GM12878 (cell line): ENCODE measurements at regions not wholly inside any gene's neighbourhood (a gene's known extent, or its start where the extent isn't known, plus 50 kb on each side); places are given as distances from the start of the nearest gene placed in this dataset.

ENCODE experiments used
- ATAC-seq: fragments of 200-7000 bp; cut with Tn5 transposase; 3 replicates; pipeline ENCODE4 v1.9.1; 2020; ENCODE audit warnings: mild to moderate bottlenecking, moderate library complexity
- BruUV-seq: library from RNA; stranded (reverse); fragments of 400-500 nt; replicated peaks from 2 replicates; lab custom pipeline; 2021; lab: Mats Ljungman, UMichigan
- CTCF ChIA-PET: fragments of 300-600 bp; sonication (Branson Sonifier 250); formaldehyde crosslinking; extraction: SDS; loops from one replicate; lab custom pipeline; 2021; ENCODE audit warnings: inconsistent platforms; lab: Yijun Ruan, JAX
- POLR2A ChIA-PET: fragments of 350-600 bp; formaldehyde crosslinking; extraction: SDS; loops from one replicate; lab custom pipeline; 2021; ENCODE audit warnings: inconsistent platforms; lab: Charles Lee
- RAD21 ChIA-PET: fragments of 300-600 bp; sonication (Branson Sonifier 250); formaldehyde crosslinking; loops from one replicate; lab custom pipeline; 2023; ENCODE audit warnings: antibody characterized with exemption; ENCODE audit not compliant: unreplicated experiment; lab: Charles Lee
- SMC1A ChIA-PET: fragments of 300-600 bp; sonication (Branson Sonifier 250); formaldehyde crosslinking; loops from one replicate; lab custom pipeline; 2023; ENCODE audit not compliant: unreplicated experiment, uncharacterized antibody; lab: Charles Lee
- DNase-seq: peaks from one replicate; pipeline ENCODE4 v3.0.0-alpha.2; 2011; ENCODE audit warnings: low read depth, low spot score
- FAIRE-seq: peaks from 3 replicates; lab custom pipeline; 2011; peaks lifted over from hg19 to GRCh38; lab: Jason Lieb, UNC
- H2AFZ ChIP-seq: 2 replicates; pipeline ENCODE4 v1.6.0; 2011; ENCODE audit warnings: low read depth, low read length, control low read depth; ENCODE audit not compliant: control insufficient read depth
- H3K27ac ChIP-seq: 2 replicates; pipeline ENCODE4 v1.5.1; 2011; ENCODE audit warnings: control low read depth; ENCODE audit not compliant: control insufficient read depth, insufficient read depth
- H3K27me3 ChIP-seq, 2 experiments: replicated peaks in 1 of 2; 2 replicates each; pipeline versions ENCODE4 v1.6.0 to v1.6.1; 2011; ENCODE audit warnings: low read length in 1 of 2; ENCODE audit not compliant: control insufficient read depth in 2 of 2, insufficient read depth in 2 of 2
- H3K36me3 ChIP-seq, 2 experiments: 2 replicates each; pipeline ENCODE4 v1.5.1; 2011; ENCODE audit warnings: low read length in 1 of 2; ENCODE audit not compliant: control insufficient read depth in 2 of 2, insufficient read depth in 2 of 2
- H3K4me1 ChIP-seq: 2 replicates; pipeline ENCODE4 v1.6.1; 2011; ENCODE audit warnings: mild to moderate bottlenecking, low read length, moderate library complexity, mixed read lengths; ENCODE audit not compliant: control insufficient read depth, insufficient read depth
- H3K4me2 ChIP-seq: 2 replicates; pipeline ENCODE4 v1.6.0; 2011; ENCODE audit warnings: control low read depth; ENCODE audit not compliant: control insufficient read depth, insufficient read depth
- H3K4me3 ChIP-seq: fragments of 200-600 bp; sonication (generic); 2 replicates; pipeline ENCODE4 v1.5.1; 2016
- H3K79me2 ChIP-seq: 2 replicates; pipeline ENCODE4 v1.6.0; 2011; ENCODE audit warnings: low read length; ENCODE audit not compliant: control insufficient read depth, insufficient read depth
- H3K9ac ChIP-seq: 2 replicates; pipeline ENCODE4 v1.8.0; 2011; ENCODE audit warnings: low read length, control low read depth, mixed read lengths; ENCODE audit not compliant: control insufficient read depth, insufficient read depth
- H3K9me3 ChIP-seq: replicated peaks from 3 replicates; pipeline ENCODE4 v1.5.1; 2011; ENCODE audit warnings: mild to moderate bottlenecking, low read length; ENCODE audit not compliant: control insufficient read depth, insufficient read depth
- H4K20me1 ChIP-seq: 2 replicates; pipeline ENCODE4 v1.6.0; 2011; ENCODE audit not compliant: control insufficient read depth, insufficient read depth
- CREB1 ChIP-seq: IDR thresholded peaks from 2 replicates; pipeline ENCODE4 v1.6.1; 2012; ENCODE audit warnings: low read depth, mild to moderate bottlenecking, inconsistent platforms
- DPF2 ChIP-seq: fragments of 450-650 bp; IDR thresholded peaks from 2 replicates; pipeline ENCODE4 v1.6.1; 2017; ENCODE audit warnings: mild to moderate bottlenecking
- E2F4 ChIP-seq: IDR thresholded peaks from 2 replicates; pipeline ENCODE4 v1.6.1; 2012; ENCODE audit warnings: low read depth, low read length, improper control_type of control experiment
- ESRRA ChIP-seq: IDR thresholded peaks from 2 replicates; pipeline ENCODE4 v1.6.1; 2012; ENCODE audit warnings: mild to moderate bottlenecking, low read length, improper control_type of control experiment
- FOXM1 ChIP-seq: IDR thresholded peaks from 2 replicates; pipeline ENCODE4 v1.6.1; 2012; ENCODE audit warnings: low read depth, mild to moderate bottlenecking, inconsistent platforms, low read length, moderate library complexity
- HCFC1 ChIP-seq: fragments of 150-350 bp; IDR thresholded peaks from 2 replicates; pipeline ENCODE4 v1.6.1; 2014; ENCODE audit warnings: low read length
- HDAC2 ChIP-seq: fragments of 200-600 bp; sonication (generic); IDR thresholded peaks from 2 replicates; pipeline ENCODE4 v1.6.1; 2017
- HDGF ChIP-seq: fragments of 450-650 bp; IDR thresholded peaks from 2 replicates; pipeline ENCODE4 v1.6.1; 2016; ENCODE audit warnings: antibody characterized with exemption
- JUND ChIP-seq: IDR thresholded peaks from 2 replicates; pipeline ENCODE4 v1.6.1; 2012; ENCODE audit warnings: low read depth, mild to moderate bottlenecking, low read length, improper control_type of control experiment, moderate library complexity
- KLF5 ChIP-seq: fragments of 450-650 bp; IDR thresholded peaks from 2 replicates; pipeline ENCODE4 v1.6.1; 2014; ENCODE audit warnings: mild to moderate bottlenecking; ENCODE audit not compliant: partially characterized antibody
- PAX8 ChIP-seq: fragments of 450-650 bp; IDR thresholded peaks from 2 replicates; pipeline ENCODE4 v1.6.1; 2017; ENCODE audit warnings: mild to moderate bottlenecking, moderate library complexity
- RUNX3 ChIP-seq: IDR thresholded peaks from 2 replicates; pipeline ENCODE4 v1.6.1; 2012; ENCODE audit warnings: low read length, inconsistent platforms
- SIN3A ChIP-seq: IDR thresholded peaks from 2 replicates; pipeline ENCODE4 v1.6.1; 2012; ENCODE audit warnings: low read depth, low read length, improper control_type of control experiment
- TAF1 ChIP-seq: IDR thresholded peaks from 2 replicates; pipeline ENCODE4 v1.6.1; 2011; ENCODE audit warnings: mild to moderate bottlenecking, low read depth, low read length, borderline replicate concordance
- WRNIP1 ChIP-seq: IDR thresholded peaks from 2 replicates; pipeline ENCODE4 v1.6.1; 2011; ENCODE audit warnings: low read depth, low read length, improper control_type of control experiment, borderline replicate concordance
- YBX1 ChIP-seq: fragments of 450-650 bp; IDR thresholded peaks from 2 replicates; pipeline ENCODE4 v1.6.1; 2016; ENCODE audit warnings: antibody characterized with exemption
- ZNF207 ChIP-seq: fragments of 450-650 bp; IDR thresholded peaks from 2 replicates; pipeline ENCODE4 v1.6.1; 2014; ENCODE audit warnings: antibody characterized with exemption, mild to moderate bottlenecking, borderline replicate concordance
- ZNF24 ChIP-seq: fragments of 450-650 bp; IDR thresholded peaks from 2 replicates; pipeline ENCODE4 v1.6.1; 2017; ENCODE audit warnings: antibody characterized with exemption, mild to moderate bottlenecking
- ZSCAN29 ChIP-seq: fragments of 450-650 bp; IDR thresholded peaks from 2 replicates; pipeline ENCODE4 v1.6.1; 2017; ENCODE audit warnings: mild to moderate bottlenecking, moderate library complexity
- WGBS: methylation state at CpG from one replicate; pipeline ENCODE4 v1.1.6; 2016; ENCODE audit warnings: low lambda C conversion rate; ENCODE audit not compliant: insufficient replicate concordance, insufficient coverage; ENCODE audit errors: missing lambda C conversion rate; 5-methylcytosine and 5-hydroxymethylcytosine counted together
- in situ Hi-C: fragments of 300-500 bp; cut with MboI; formaldehyde crosslinking; loops from 9 replicates; pipeline ENCODE4 v1.14.3; 2018; ENCODE audit warnings: mixed read lengths
- intact Hi-C: fragments of 100-400 bp; cut with micrococcal nuclease; formaldehyde crosslinking; loops from one replicate; pipeline ENCODE4 v1.14.2; 2022; ENCODE audit not compliant: unreplicated experiment
- TF ChIP-seq, protein P1 (sequence below): IDR thresholded peaks from 2 replicates; pipeline ENCODE4 v1.6.1; 2011; ENCODE audit warnings: low read depth, low read length, improper control_type of control experiment, borderline replicate concordance
- TF ChIP-seq, protein P2 (sequence below): fragments of 450-650 bp; IDR thresholded peaks from 2 replicates; pipeline ENCODE4 v1.6.1; 2017; ENCODE audit warnings: low read depth, mild to moderate bottlenecking, moderate library complexity

- TF ChIP-seq ZSCAN29: no peak
- no peak for TF ChIP-seq TAF1
Measured at GRCh38 chr6:22466665-22467245, 102.6 kb upstream of the HDGFL1 start (continued).

DNA sequence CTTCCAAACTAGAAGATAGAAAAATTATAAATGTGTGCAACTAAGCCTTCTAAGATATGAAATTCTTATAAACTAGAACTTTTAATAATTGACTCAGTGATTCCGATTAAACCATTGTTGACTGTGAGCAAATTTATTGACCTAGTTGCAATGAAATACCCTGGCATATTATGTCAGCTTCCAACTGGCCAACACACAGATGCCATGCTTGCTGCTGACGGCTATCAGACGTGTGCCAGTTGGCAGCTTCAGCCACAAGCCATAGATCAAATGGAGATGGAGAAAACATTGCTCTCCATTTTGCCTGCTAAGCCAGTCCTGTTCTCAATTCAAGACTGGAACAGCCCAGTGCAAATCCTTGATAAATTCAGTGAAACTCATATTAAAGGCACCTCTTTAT is 101.7 kb upstream of the HDGFL1 start:
- TF ChIP-seq ESRRA: no peak
- TF ChIP-seq JUND: no peak
- no peak for TF ChIP-seq CREB1
- TF ChIP-seq KLF5: no peak
- TF ChIP-seq ZNF24: no peak
- TF ChIP-seq RUNX3: no peak
- no peak for TF ChIP-seq FOXM1
- TF ChIP-seq DPF2: no peak
- TF ChIP-seq E2F4: no peak
- no peak for TF ChIP-seq YBX1
- TF ChIP-seq WRNIP1: no peak
- TF ChIP-seq SIN3A: no peak
- TF ChIP-seq HDAC2: no peak
- TF ChIP-seq PAX8: no peak
- TF ChIP-seq, protein P1, sequence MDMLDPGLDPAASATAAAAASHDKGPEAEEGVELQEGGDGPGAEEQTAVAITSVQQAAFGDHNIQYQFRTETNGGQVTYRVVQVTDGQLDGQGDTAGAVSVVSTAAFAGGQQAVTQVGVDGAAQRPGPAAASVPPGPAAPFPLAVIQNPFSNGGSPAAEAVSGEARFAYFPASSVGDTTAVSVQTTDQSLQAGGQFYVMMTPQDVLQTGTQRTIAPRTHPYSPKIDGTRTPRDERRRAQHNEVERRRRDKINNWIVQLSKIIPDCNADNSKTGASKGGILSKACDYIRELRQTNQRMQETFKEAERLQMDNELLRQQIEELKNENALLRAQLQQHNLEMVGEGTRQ: no peak
- TF ChIP-seq ZNF207: no peak
- no peak for TF ChIP-seq HCFC1
- no peak for TF ChIP-seq HDGF
- TF ChIP-seq, protein P2, sequence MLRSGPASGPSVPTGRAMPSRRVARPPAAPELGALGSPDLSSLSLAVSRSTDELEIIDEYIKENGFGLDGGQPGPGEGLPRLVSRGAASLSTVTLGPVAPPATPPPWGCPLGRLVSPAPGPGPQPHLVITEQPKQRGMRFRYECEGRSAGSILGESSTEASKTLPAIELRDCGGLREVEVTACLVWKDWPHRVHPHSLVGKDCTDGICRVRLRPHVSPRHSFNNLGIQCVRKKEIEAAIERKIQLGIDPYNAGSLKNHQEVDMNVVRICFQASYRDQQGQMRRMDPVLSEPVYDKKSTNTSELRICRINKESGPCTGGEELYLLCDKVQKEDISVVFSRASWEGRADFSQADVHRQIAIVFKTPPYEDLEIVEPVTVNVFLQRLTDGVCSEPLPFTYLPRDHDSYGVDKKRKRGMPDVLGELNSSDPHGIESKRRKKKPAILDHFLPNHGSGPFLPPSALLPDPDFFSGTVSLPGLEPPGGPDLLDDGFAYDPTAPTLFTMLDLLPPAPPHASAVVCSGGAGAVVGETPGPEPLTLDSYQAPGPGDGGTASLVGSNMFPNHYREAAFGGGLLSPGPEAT: no peak
- no peaks in the 10 kb centered on the region for H3K79me2 ChIP-seq
- no peaks in the 10 kb centered on the region for H3K36me3 ChIP-seq
- no peak overlapping the region for H3K9ac ChIP-seq
- SMC1A ChIA-PET: interaction anchor here (1.0 to 1.3 kb wide), 2 partner anchors 53 to 95 kb away, joined by 3 to 4 read pairs; no protein-coding TSS in a partner anchor
- WGBS: 47% methylated on average over 3 of the region's 3 CpGs
- no peak overlapping the region for H3K27ac ChIP-seq
- DNase-seq (no peak), ATAC-seq (no peak), FAIRE-seq (no peak)
- in situ Hi-C loops (no loop called here), intact Hi-C loops (no loop called here)
- RAD21 ChIA-PET: interaction anchor here (0.7 kb wide), 1 partner anchor 54 kb away, joined by 4 read pairs; no protein-coding TSS in a partner anchor
- no TSS peak for BruUV-seq
- no peaks in the 10 kb centered on the region; the same call in 2 of the 3 replicates for H3K9me3 ChIP-seq
- H2AFZ ChIP-seq: no peak overlapping the region
- H3K4me3 ChIP-seq: no peak overlapping the region
- peaks cover 13% of the 10 kb centered on the region for H3K4me1 ChIP-seq
- no peaks in the 10 kb centered on the region for H3K27me3 ChIP-seq
- POLR2A ChIA-PET: no interaction called here
- no peaks in the 10 kb centered on the region for H4K20me1 ChIP-seq
- no peak overlapping the region for H3K4me2 ChIP-seq
- CTCF ChIA-PET: no interaction called here
